B cell (primary cell): ENCODE measurements at regions not wholly inside any gene's neighbourhood (a gene's known extent, or its start where the extent isn't known, plus 50 kb on each side); places are given as distances from the start of the nearest gene placed in this dataset.
"Not testable (repeated sequence)": the region's sequence is repeated elsewhere in the genome, so short reads cannot be mapped to it uniquely, and the experiment has no call there.

Experiments used
- ATAC-seq: fragments of 200-7000 bp; cut with Tn5 transposase; one replicate; pipeline ENCODE4 v1.10.0; 2021; ENCODE audit warnings: low read depth, mild to moderate bottlenecking, moderate number of reproducible peaks, moderate library complexity
- CTCF ChIA-PET: fragments of 350-600 bp; sonication (Branson Sonifier 250); formaldehyde crosslinking; loops from one replicate; lab custom pipeline; 2021; ENCODE audit warnings: antibody characterized with exemption, inconsistent platforms; lab: Charles Lee
- POLR2A ChIA-PET: fragments of 350-600 bp; sonication (Branson Sonifier 250); formaldehyde crosslinking; loops from one replicate; lab custom pipeline; 2021; ENCODE audit warnings: antibody characterized with exemption; lab: Charles Lee
- DNase-seq: peaks from one replicate; pipeline ENCODE4 v3.0.0; 2013
- H2AFZ ChIP-seq: 2 replicates; pipeline ENCODE4 v1.6.1; 2012; ENCODE audit warnings: mild to moderate bottlenecking, low read depth, low read length; ENCODE audit not compliant: insufficient read depth, poor library complexity, severe bottlenecking
- H3K27ac ChIP-seq, 2 donors: 1 replicate in 1 of 2; 2 replicates in 1 of 2; pipeline ENCODE4 v1.5.1; 2012 to 2013; ENCODE audit warnings: low read length in 2 of 2, mild to moderate bottlenecking in 2 of 2, moderate library complexity in 1 of 2
- H3K27me3 ChIP-seq, 4 experiments: fragments of 200-600 bp in 1 of 4; sonication (generic) in 1 of 4; replicated peaks in 1 of 4; 1 replicate in 2 of 4; 2 replicates in 2 of 4; pipeline versions ENCODE4 v1.6.1 to v1.7.0; 2013 to 2016; ENCODE audit warnings: low read length in 3 of 4, mild to moderate bottlenecking in 2 of 4, mixed read lengths in 1 of 4, moderate library complexity in 1 of 4; ENCODE audit not compliant: insufficient read depth in 4 of 4, control insufficient read depth in 3 of 4; ENCODE audit errors: control extremely low read depth in 1 of 4
- H3K36me3 ChIP-seq, 2 experiments: replicated peaks in 1 of 2; 1 replicate in 1 of 2; 2 replicates in 1 of 2; pipeline versions ENCODE4 v1.6.1 to v1.7.1; 2013; ENCODE audit warnings: low read length in 1 of 2; ENCODE audit not compliant: insufficient read depth in 2 of 2, control insufficient read depth in 1 of 2; ENCODE audit errors: control extremely low read depth in 1 of 2, extremely low read depth in 1 of 2
- H3K4me1 ChIP-seq, 2 donors: fragments of 200-600 bp in 1 of 2; sonication (generic) in 1 of 2; 1 replicate in 1 of 2; 2 replicates in 1 of 2; pipeline versions ENCODE4 v1.5.1 to v1.6.1; 2013 to 2017; ENCODE audit warnings: low read length in 2 of 2; ENCODE audit not compliant: control insufficient read depth in 2 of 2, insufficient read depth in 2 of 2
- H3K4me2 ChIP-seq: replicated peaks from 2 replicates; pipeline ENCODE3; 2012; ENCODE audit warnings: mild to moderate bottlenecking, low read depth, low read length; ENCODE audit not compliant: poor library complexity, severe bottlenecking
- H3K4me3 ChIP-seq, 5 experiments: fragments of 200-600 bp in 1 of 5; sonication (generic) in 1 of 5; 1 replicate in 3 of 5; 2 replicates in 2 of 5; pipeline versions ENCODE4 v1.5.1 to v1.7.0; 2011 to 2016; ENCODE audit warnings: low read length in 4 of 5, mild to moderate bottlenecking in 4 of 5, low read depth in 2 of 5, control low read depth in 1 of 5, moderate library complexity in 1 of 5; ENCODE audit not compliant: insufficient read depth in 1 of 5; ENCODE audit errors: control extremely low read depth in 1 of 5, extremely low read depth in 1 of 5
- H3K79me2 ChIP-seq: fragments of 200-600 bp; sonication (generic); one replicate; pipeline ENCODE4 v1.6.0; 2016; ENCODE audit warnings: low read length; ENCODE audit not compliant: control insufficient read depth, insufficient read depth
- H3K9ac ChIP-seq: fragments of 200-600 bp; sonication (generic); 2 replicates; pipeline ENCODE4 v1.6.1; 2017; ENCODE audit warnings: mild to moderate bottlenecking, low read length, moderate library complexity
- H3K9me3 ChIP-seq, 3 donors: one replicate each; pipeline versions ENCODE4 v1.6.1 to v1.7.1; 2013; ENCODE audit warnings: low read length in 2 of 3; ENCODE audit not compliant: control insufficient read depth in 2 of 3, insufficient read depth in 1 of 3; ENCODE audit errors: control extremely low read depth in 1 of 3
- H4K20me1 ChIP-seq: 2 replicates; pipeline ENCODE4 v1.6.0; 2012; ENCODE audit warnings: mild to moderate bottlenecking, low read length; ENCODE audit not compliant: insufficient read depth, control insufficient read depth, poor library complexity, severe bottlenecking
- H3K27ac Mint-ChIP-seq: one replicate; pipeline ENCODE4 v1.8.0; 2021; ENCODE audit warnings: mixed read lengths
- H3K27me3 Mint-ChIP-seq: one replicate; pipeline ENCODE4 v1.8.0; 2021; ENCODE audit warnings: mixed read lengths
- H3K4me1 Mint-ChIP-seq: one replicate; pipeline ENCODE4 v1.8.0; 2021; ENCODE audit warnings: mixed read lengths
- H3K4me3 Mint-ChIP-seq: one replicate; pipeline ENCODE4 v1.8.0; 2021; ENCODE audit warnings: mixed read lengths
- H3K9me3 Mint-ChIP-seq: one replicate; pipeline ENCODE4 v1.8.0; 2022; ENCODE audit warnings: mixed read lengths; ENCODE audit not compliant: insufficient read depth
- EZH2 ChIP-seq: IDR thresholded peaks from 2 replicates; pipeline ENCODE4 v1.6.1; 2012; ENCODE audit warnings: borderline replicate concordance, low read depth, mild to moderate bottlenecking, moderate library complexity, low read length; ENCODE audit not compliant: insufficient read depth, poor library complexity, severe bottlenecking
- WGBS: methylation state at CpG from one replicate; pipeline ENCODE4 v1.1.5; 2013; ENCODE audit warnings: missing lambda C conversion rate; ENCODE audit not compliant: insufficient coverage; 5-methylcytosine and 5-hydroxymethylcytosine counted together
- intact Hi-C: fragments of 100-400 bp; cut with micrococcal nuclease; formaldehyde crosslinking; loops from one replicate; pipeline ENCODE4 v1.10.0; 2022
- TF ChIP-seq, protein P1 (sequence below): fragments of 200-600 bp; IDR thresholded peaks from one replicate; pipeline ENCODE4 v1.8.0; 2022; ENCODE audit warnings: antibody characterized with exemption, mild to moderate bottlenecking

DNA sequence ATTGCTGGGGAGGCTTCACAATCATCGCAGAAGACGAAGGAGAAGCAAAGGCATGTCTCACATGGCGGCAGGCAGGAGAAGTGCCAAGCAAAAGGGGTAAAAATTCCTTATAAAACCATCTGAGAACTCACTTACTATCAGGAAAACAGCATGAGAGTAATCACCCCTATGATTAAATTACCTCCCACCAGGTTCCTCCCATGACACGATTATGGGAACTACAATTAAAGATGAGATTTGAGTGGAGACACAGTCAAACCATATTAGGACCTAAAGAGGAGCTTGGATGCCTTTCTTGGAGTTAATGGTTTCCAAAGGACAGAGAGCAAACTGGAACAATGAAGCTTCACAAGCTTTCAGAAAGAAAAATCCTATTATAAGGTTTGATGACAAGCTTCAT is 168.4 kb upstream of the SMARCAD1 start:
- H3K27ac Mint-ChIP-seq = no peak overlapping the region
- no CpG with 5 or more reads among the region's 4 CpGs for WGBS

DNA sequence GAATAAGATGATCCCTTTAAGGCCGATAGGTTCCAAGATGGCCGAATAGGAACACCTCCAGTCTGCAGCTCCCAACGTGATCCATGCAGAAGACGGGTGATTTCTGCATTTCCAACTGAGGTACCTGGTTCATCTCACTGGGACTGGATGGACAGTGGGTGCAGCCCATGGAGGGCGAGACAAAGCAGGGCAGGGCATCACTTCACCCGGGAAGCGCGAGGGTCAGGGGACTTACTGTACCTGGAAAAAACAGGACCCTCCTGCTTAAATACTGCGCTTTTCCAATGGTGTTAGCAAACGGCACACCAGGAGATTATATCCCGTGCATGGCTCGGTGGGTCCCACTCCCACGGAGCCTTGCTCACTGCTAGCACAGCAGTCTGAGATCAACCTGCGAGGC is 163.2 kb upstream of the SMARCAD1 start:
- H3K9ac ChIP-seq, H2AFZ ChIP-seq, H3K4me1 ChIP-seq, H3K27me3 Mint-ChIP-seq, H3K4me2 ChIP-seq, ATAC-seq, H3K4me3 ChIP-seq, intact Hi-C loops, H4K20me1 ChIP-seq, H3K4me3 Mint-ChIP-seq, H3K9me3 ChIP-seq, CTCF ChIA-PET, H3K36me3 ChIP-seq, H3K27ac Mint-ChIP-seq, H3K27ac ChIP-seq, H3K27me3 ChIP-seq, POLR2A ChIA-PET, DNase-seq, H3K9me3 Mint-ChIP-seq, H3K4me1 Mint-ChIP-seq, H3K79me2 ChIP-seq: not testable (repeated sequence)
- 96% methylated on average over 14 of the region's 14 CpGs for WGBS

More for the DNA sequence above, 168.4 kb upstream of the SMARCAD1 start:
- no peak for TF ChIP-seq EZH2
- TF ChIP-seq, protein P1, sequence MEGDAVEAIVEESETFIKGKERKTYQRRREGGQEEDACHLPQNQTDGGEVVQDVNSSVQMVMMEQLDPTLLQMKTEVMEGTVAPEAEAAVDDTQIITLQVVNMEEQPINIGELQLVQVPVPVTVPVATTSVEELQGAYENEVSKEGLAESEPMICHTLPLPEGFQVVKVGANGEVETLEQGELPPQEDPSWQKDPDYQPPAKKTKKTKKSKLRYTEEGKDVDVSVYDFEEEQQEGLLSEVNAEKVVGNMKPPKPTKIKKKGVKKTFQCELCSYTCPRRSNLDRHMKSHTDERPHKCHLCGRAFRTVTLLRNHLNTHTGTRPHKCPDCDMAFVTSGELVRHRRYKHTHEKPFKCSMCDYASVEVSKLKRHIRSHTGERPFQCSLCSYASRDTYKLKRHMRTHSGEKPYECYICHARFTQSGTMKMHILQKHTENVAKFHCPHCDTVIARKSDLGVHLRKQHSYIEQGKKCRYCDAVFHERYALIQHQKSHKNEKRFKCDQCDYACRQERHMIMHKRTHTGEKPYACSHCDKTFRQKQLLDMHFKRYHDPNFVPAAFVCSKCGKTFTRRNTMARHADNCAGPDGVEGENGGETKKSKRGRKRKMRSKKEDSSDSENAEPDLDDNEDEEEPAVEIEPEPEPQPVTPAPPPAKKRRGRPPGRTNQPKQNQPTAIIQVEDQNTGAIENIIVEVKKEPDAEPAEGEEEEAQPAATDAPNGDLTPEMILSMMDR = no peak
- no peaks in the 10 kb centered on the region for H4K20me1 ChIP-seq
- ATAC-seq (no peak), DNase-seq (no peak)
- no peak overlapping the region for H3K4me2 ChIP-seq
- no peaks in the 10 kb centered on the region for H3K79me2 ChIP-seq
- ChIA-PET CTCF (no interaction called here), POLR2A (no interaction called here)
- no peaks in the 10 kb centered on the region for H3K27me3 ChIP-seq
- H3K4me1 Mint-ChIP-seq = no peaks in the 10 kb centered on the region
- no peak overlapping the region for H3K9ac ChIP-seq
- H3K4me3 ChIP-seq = no peak overlapping the region
- H3K27me3 Mint-ChIP-seq = no peaks in the 10 kb centered on the region
- no peaks in the 10 kb centered on the region for H3K9me3 Mint-ChIP-seq
- H2AFZ ChIP-seq = no peak overlapping the region
- no peak overlapping the region for H3K4me3 Mint-ChIP-seq
- no peaks in the 10 kb centered on the region for H3K36me3 ChIP-seq
- H3K27ac ChIP-seq = no peak overlapping the region
- intact Hi-C loops = no loop called here
- no peaks in the 10 kb centered on the region for H3K4me1 ChIP-seq
- H3K9me3 ChIP-seq = no peaks in the 10 kb centered on the region
